ENCODE measurements at regions not wholly inside any gene's neighbourhood (a gene's known extent, or its start where the extent isn't known, plus 50 kb on each side); places are given as distances from the start of the nearest gene placed in this dataset.

- DNase-seq: no peak
- Histone ChIP-seq H3K4me3 (no peak overlapping the region), H3K36me3 (no peaks in the 10 kb centered on the region), H3K27me3 (no peaks in the 10 kb centered on the region), H3K9me3 (no peaks in the 10 kb centered on the region), H3K27ac (no peak overlapping the region), H3K4me1 (peaks cover 0 to 3% (median 0%) of the 10 kb centered on the region in 4 donors)
- 61 to 82% methylated on average over 2 of the region's 3 CpGs for WGBS, 2 donors
- TF ChIP-seq POLR2AphosphoS5 (IDR thresholded peaks at IDR 0.05) (no peak), CTCF (IDR thresholded peaks at IDR 0.05) (no peak), EP300 (IDR thresholded peaks at IDR 0.05) (no peak), POLR2A (IDR thresholded peaks at IDR 0.05) (no peak)
- no peak for ATAC-seq (ENCODE audit: low FRiP score in 2 of 2)
These were observed 497.4 kb downstream of the RPS24 start for GRCh38 chr10:78531088-78531487.

GRCh38 chr10:78532480-78533042 is 498.9 kb downstream of the RPS24 start:
- Histone ChIP-seq H3K36me3 (no peaks in the 10 kb centered on the region), H3K27me3 (no peaks in the 10 kb centered on the region), H3K9me3 (no peaks in the 10 kb centered on the region), H3K4me1 (peaks cover 0 to 3% (median 0%) of the 10 kb centered on the region in 4 donors), H3K27ac (peak overlapping the region in 1 of 4 donors; percentile 52), H3K4me3 (no peak overlapping the region)
- DNase-seq (peak in 1 of 2 donors; percentile 15), ATAC-seq (ENCODE audit: low FRiP score in 2 of 2) (no peak)
- 57 to 62% methylated on average over 3 of the region's 3 CpGs for WGBS, 2 donors
- no peak for TF ChIP-seq POLR2AphosphoS5 (IDR thresholded peaks at IDR 0.05)
- no peak for TF ChIP-seq CTCF (IDR thresholded peaks at IDR 0.05)
- TF ChIP-seq POLR2A (IDR thresholded peaks at IDR 0.05): no peak
- TF ChIP-seq EP300 (IDR thresholded peaks at IDR 0.05): no peak

- Histone ChIP-seq H3K4me1 (peaks cover 0 to 3% (median 0%) of the 10 kb centered on the region in 4 donors), H3K9me3 (no peaks in the 10 kb centered on the region), H3K36me3 (no peaks in the 10 kb centered on the region), H3K27me3 (no peaks in the 10 kb centered on the region), H3K27ac (peak overlapping the region in 1 of 4 donors; percentile 52), H3K4me3 (no peak overlapping the region)
- WGBS, 2 donors: 59 to 66% methylated on average over 5 of the region's 5 CpGs
- no peak for TF ChIP-seq CTCF (IDR thresholded peaks at IDR 0.05)
- TF ChIP-seq EP300 (IDR thresholded peaks at IDR 0.05): no peak
- TF ChIP-seq POLR2AphosphoS5 (IDR thresholded peaks at IDR 0.05): peak in 1 of 2 donors; percentile 29
- TF ChIP-seq POLR2A (IDR thresholded peaks at IDR 0.05): no peak
- DNase-seq (peak in 1 of 2 donors; percentile 28), ATAC-seq (ENCODE audit: low FRiP score in 2 of 2) (peak in 1 of 2 donors; percentile 69)
These were observed 499.4 kb downstream of the RPS24 start for GRCh38 chr10:78533098-78533497.

- Histone ChIP-seq H3K36me3 (no peaks in the 10 kb centered on the region), H3K27me3 (no peaks in the 10 kb centered on the region), H3K4me1 (peaks cover 0 to 3% (median 0%) of the 10 kb centered on the region in 4 donors), H3K27ac (no peak overlapping the region), H3K4me3 (no peak overlapping the region), H3K9me3 (no peaks in the 10 kb centered on the region)
- DNase-seq: no peak
- WGBS, 2 donors: 81 to 87% methylated on average over 5 of the region's 5 CpGs
- ATAC-seq (ENCODE audit: low FRiP score in 2 of 2): no peak
- no peak for TF ChIP-seq POLR2AphosphoS5 (IDR thresholded peaks at IDR 0.05)
- TF ChIP-seq CTCF (IDR thresholded peaks at IDR 0.05): no peak
- TF ChIP-seq POLR2A (IDR thresholded peaks at IDR 0.05): no peak
- TF ChIP-seq EP300 (IDR thresholded peaks at IDR 0.05): no peak
These were observed 500.1 kb downstream of the RPS24 start for GRCh38 chr10:78533776-78534175.

GRCh38 chr10:78535716-78536218 is 502.1 kb downstream of the RPS24 start:
- ATAC-seq (ENCODE audit: low FRiP score in 2 of 2): no peak

More at GRCh38 chr10:78535716-78536218, 502.1 kb downstream of the RPS24 start:
- no peaks in the 10 kb centered on the region for H3K9me3 ChIP-seq
- DNase-seq: no peak
- TF ChIP-seq POLR2A (IDR thresholded peaks at IDR 0.05) (no peak), CTCF (IDR thresholded peaks at IDR 0.05) (no peak), EP300 (IDR thresholded peaks at IDR 0.05) (no peak), POLR2AphosphoS5 (IDR thresholded peaks at IDR 0.05) (no peak)
- H3K27me3 ChIP-seq: no peaks in the 10 kb centered on the region
- WGBS, 2 donors: 88 to 93% methylated on average over 3 to 4 of the region's 4 CpGs
- peaks cover 0 to 3% (median 0%) of the 10 kb centered on the region in 4 donors for H3K4me1 ChIP-seq
- H3K36me3 ChIP-seq: no peaks in the 10 kb centered on the region
- no peak overlapping the region for H3K4me3 ChIP-seq
- no peak overlapping the region for H3K27ac ChIP-seq
